ENCODE measurements at regions not wholly inside any gene's neighbourhood (a gene's known extent, or its start where the extent isn't known, plus 50 kb on each side); places are given as distances from the start of the nearest gene placed in this dataset.

DNA sequence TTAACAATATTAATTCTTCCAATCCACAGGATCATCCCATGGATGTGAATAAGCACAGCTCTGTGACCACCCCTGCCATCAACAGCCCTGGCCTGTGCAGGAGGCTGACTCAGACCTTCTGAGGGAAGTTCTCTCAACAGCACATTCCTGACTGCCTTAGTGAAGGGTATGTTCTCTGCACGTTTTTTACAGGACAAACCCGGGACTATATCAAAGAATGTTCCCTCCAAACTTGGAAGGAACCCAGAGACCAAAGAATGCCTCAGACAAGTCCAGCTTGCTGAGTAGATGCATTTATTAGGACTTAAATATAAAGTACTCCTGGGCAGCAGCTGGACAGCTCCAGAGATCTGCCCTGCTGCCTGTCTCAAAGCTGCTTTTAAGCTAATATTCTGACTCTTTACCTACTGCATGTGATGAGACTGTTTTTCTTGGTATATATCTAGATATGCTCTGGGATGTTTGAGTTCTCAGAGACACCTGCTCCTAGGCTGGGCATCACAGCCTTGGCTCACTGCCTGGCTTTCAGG is 1127.8 kb upstream of the PRKX start:
- no TSS peak for BruUV-seq (replicated peaks)
- Histone ChIP-seq H3K18ac (ENCODE audit: low read depth, low read length) (no peak overlapping the region), H3K27me3 (ENCODE audit: control insufficient read depth, insufficient read depth, low read length) (no peaks in the 10 kb centered on the region), H3K9me1 (ENCODE audit: insufficient read depth, low read length) (no peaks in the 10 kb centered on the region), H3K56ac (ENCODE audit: extremely low read depth, insufficient read depth, low read length) (no peak overlapping the region), H2AK5ac (ENCODE audit: low read depth, low read length) (no peak overlapping the region), H2BK15ac (ENCODE audit: low read depth, low read length) (no peak overlapping the region), H3K14ac (replicated peaks; ENCODE audit: low read depth, low read length) (no peak overlapping the region), H3K79me1 (ENCODE audit: low read depth in 1 of 2, low read length in 2 of 2) (no peaks in the 10 kb centered on the region), H3K4me2 (ENCODE audit: low read depth, low read length) (no peak overlapping the region), H4K20me1 (ENCODE audit: insufficient read depth, low read length) (no peaks in the 10 kb centered on the region), H4K91ac (ENCODE audit: insufficient read depth, low read depth, low read length) (no peak overlapping the region), H3K4ac (ENCODE audit: low read depth, low read length) (no peak overlapping the region), H2AK9ac (replicated peaks; ENCODE audit: low read depth, low read length, poor library complexity) (no peak overlapping the region), H4K5ac (ENCODE audit: low read depth, low read length) (no peak overlapping the region), H2BK5ac (ENCODE audit: low read depth, low read length, poor library complexity, severe bottlenecking) (no peak overlapping the region), H2AFZ (replicated peaks; ENCODE audit: low read length, poor library complexity) (no peak overlapping the region), H3K9me3 (ENCODE audit: control insufficient read depth, insufficient read depth, low read length) (peaks cover 12% of the 10 kb centered on the region), H3K27ac (ENCODE audit: insufficient read depth, low read length) (no peak overlapping the region), H3K36me3 (ENCODE audit: control insufficient read depth, insufficient read depth, low read length) (no peaks in the 10 kb centered on the region), H3K9ac (ENCODE audit: low read depth, low read length) (no peak overlapping the region), H2BK120ac (ENCODE audit: low read depth, low read length) (no peak overlapping the region), H3K23ac (ENCODE audit: low read depth, low read length) (no peak overlapping the region), H2BK20ac (ENCODE audit: low read depth, low read length) (no peak overlapping the region), H3K4me1 (ENCODE audit: control insufficient read depth, insufficient read depth, low read length) (no peaks in the 10 kb centered on the region), H4K8ac (ENCODE audit: low read depth in 2 of 2, low read length in 2 of 2) (no peak overlapping the region), H3K4me3 (ENCODE audit: insufficient read depth, low read depth, low read length) (no peak overlapping the region)
- dilution Hi-C loops (cut with HindIII; ENCODE audit: low sequenced_read_pairs, unreplicated experiment) = no loop called here
- in situ Hi-C loops (cut with MboI; ENCODE audit: low sequenced_read_pairs) = no loop called here
- TF ChIP-seq BHLHE40 (IDR thresholded peaks at IDR 0.05; ENCODE audit: low read depth, low read length) = no peak
- no peak for TF ChIP-seq MXI1 (IDR thresholded peaks at IDR 0.05; ENCODE audit: borderline replicate concordance, low read depth, low read length)
- no peak for TF ChIP-seq MAZ (IDR thresholded peaks at IDR 0.05; ENCODE audit: borderline replicate concordance, low read depth, low read length)
- TF ChIP-seq FOS (IDR thresholded peaks at IDR 0.05; ENCODE audit: low read depth, low read length) = no peak
- no peak for TF ChIP-seq POLR2A (IDR thresholded peaks at IDR 0.05; ENCODE audit: low read depth, low read length)
- TF ChIP-seq RCOR1 (IDR thresholded peaks at IDR 0.05; ENCODE audit: insufficient replicate concordance, low read length) = no peak
- TF ChIP-seq, protein P1, sequence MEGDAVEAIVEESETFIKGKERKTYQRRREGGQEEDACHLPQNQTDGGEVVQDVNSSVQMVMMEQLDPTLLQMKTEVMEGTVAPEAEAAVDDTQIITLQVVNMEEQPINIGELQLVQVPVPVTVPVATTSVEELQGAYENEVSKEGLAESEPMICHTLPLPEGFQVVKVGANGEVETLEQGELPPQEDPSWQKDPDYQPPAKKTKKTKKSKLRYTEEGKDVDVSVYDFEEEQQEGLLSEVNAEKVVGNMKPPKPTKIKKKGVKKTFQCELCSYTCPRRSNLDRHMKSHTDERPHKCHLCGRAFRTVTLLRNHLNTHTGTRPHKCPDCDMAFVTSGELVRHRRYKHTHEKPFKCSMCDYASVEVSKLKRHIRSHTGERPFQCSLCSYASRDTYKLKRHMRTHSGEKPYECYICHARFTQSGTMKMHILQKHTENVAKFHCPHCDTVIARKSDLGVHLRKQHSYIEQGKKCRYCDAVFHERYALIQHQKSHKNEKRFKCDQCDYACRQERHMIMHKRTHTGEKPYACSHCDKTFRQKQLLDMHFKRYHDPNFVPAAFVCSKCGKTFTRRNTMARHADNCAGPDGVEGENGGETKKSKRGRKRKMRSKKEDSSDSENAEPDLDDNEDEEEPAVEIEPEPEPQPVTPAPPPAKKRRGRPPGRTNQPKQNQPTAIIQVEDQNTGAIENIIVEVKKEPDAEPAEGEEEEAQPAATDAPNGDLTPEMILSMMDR (conservative IDR thresholded peaks at IDR 0.05; ENCODE audit: low read depth, low read length) = no peak
- TF ChIP-seq MAFK (IDR thresholded peaks at IDR 0.05; ENCODE audit: low read depth, low read length) = no peak
- TF ChIP-seq RFX5 (IDR thresholded peaks at IDR 0.05; ENCODE audit: low read depth, low read length) = no peak
- ChIA-PET POLR2A (ENCODE audit: unreplicated experiment) (no interaction called here), CTCF (no interaction called here)
- ATAC-seq (ENCODE audit: low read depth) (no peak), DNase-seq (no peak)
- intact Hi-C loops (cut with micrococcal nuclease) = no loop called here
- no CpG with 5 or more reads among the region's 2 CpGs for WGBS, 2 experiments (ENCODE audit: extremely low coverage in 2 of 2, insufficient read length in 1 of 2)

Data from IMR-90 (cell line).